ENCODE measurements at regions not wholly inside any gene's neighbourhood (a gene's known extent, or its start where the extent isn't known, plus 50 kb on each side); places are given as distances from the start of the nearest gene placed in this dataset.

DNA sequence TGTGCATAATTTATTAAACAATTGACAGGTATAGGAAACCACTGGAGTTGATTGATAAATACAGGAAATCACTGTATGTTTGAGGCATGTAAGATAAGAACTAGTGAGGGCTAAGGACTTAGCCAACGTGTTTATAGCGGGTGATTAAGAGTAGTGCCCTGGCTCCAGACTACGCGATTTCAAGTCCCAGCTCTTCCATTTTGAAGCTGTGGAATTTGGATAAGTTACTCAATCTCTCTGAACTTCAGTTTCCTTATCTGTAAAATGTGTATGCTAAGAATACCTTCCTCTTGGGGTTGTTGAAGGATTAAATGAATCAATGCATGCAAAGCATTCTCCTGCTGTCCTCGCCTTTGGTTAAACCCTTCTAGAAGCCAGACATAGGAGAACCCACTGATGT is 143.3 kb upstream of the GJB5 start (continued):
- TF ChIP-seq ZNF768 (tag by site-specific recombination; IDR thresholded peaks at IDR 0.05) (no peak), ZBTB17 (tag by site-specific recombination; IDR thresholded peaks at IDR 0.05) (no peak), ZNF521 (tag by site-specific recombination; IDR thresholded peaks at IDR 0.05) (no peak), SCRT1 (tag by site-specific recombination; IDR thresholded peaks at IDR 0.05; ENCODE audit: borderline replicate concordance) (no peak), ZNF518A (tag by site-specific recombination; conservative IDR thresholded peaks at IDR 0.05; ENCODE audit: low read depth) (no peak), SP2 (tag by site-specific recombination; IDR thresholded peaks at IDR 0.05) (no peak), HOXD13 (CRISPR knock-in tag; IDR thresholded peaks at IDR 0.05; ENCODE audit: borderline replicate concordance) (no peak), ZNF169 (tag by site-specific recombination; IDR thresholded peaks at IDR 0.05) (no peak), ZNF146 (tag by site-specific recombination; IDR thresholded peaks at IDR 0.05) (no peak), ZNF600 (tag by site-specific recombination; IDR thresholded peaks at IDR 0.05) (no peak), ZNF558 (tag by site-specific recombination; IDR thresholded peaks at IDR 0.05) (no peak)
- TF ChIP-seq, protein P1, sequence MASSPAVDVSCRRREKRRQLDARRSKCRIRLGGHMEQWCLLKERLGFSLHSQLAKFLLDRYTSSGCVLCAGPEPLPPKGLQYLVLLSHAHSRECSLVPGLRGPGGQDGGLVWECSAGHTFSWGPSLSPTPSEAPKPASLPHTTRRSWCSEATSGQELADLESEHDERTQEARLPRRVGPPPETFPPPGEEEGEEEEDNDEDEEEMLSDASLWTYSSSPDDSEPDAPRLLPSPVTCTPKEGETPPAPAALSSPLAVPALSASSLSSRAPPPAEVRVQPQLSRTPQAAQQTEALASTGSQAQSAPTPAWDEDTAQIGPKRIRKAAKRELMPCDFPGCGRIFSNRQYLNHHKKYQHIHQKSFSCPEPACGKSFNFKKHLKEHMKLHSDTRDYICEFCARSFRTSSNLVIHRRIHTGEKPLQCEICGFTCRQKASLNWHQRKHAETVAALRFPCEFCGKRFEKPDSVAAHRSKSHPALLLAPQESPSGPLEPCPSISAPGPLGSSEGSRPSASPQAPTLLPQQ (tag by site-specific recombination; IDR thresholded peaks at IDR 0.05), result no peak

DNA sequence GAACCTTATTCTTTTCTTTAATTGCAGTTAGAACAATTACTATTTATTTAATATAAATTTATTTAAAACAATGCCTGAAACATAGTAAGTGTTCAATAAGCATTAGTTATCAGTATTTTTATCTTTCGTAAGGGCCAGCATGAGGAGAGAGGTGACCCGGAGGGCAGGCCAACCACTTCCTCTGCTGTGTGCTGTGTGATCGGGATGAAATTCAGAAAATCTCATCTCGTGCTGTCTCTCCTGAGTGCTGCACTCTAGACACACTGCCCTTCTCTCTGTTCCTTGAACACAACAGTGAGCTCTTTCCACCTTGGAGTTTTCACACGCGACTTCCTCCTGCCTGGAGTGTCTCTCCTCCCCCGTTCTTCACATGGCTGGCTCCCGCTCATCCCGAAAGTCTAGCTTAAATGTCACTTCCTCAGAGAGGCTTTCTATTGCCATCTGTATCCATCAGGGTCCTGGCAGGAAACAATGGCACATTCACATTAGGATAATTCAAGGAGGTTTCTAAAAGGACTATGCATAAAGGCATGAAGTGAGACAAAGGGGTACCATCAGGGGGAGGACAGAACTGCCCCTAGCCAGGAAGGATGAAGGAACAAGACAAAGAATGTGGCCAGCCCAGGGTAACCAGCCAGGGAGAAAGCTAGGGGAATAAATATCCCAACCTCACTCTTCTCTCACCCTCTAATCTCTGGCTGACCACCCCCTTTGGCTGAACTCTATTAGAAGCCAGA is 142.6 kb upstream of the GJB5 start:
- no peaks in the 10 kb centered on the region for H3K36me3 ChIP-seq (ENCODE audit: control insufficient read depth in 2 of 2, insufficient read depth in 1 of 2, low read length in 2 of 2)
- H3K4me3 ChIP-seq (ENCODE audit: low read depth, low read length), result no peak overlapping the region
- H3K4me1 ChIP-seq (ENCODE audit: control insufficient read depth, insufficient read depth, low read length), result no peaks in the 10 kb centered on the region
- H3K9me3 ChIP-seq (ENCODE audit: control insufficient read depth, insufficient read depth, low read depth, low read length), result no peaks in the 10 kb centered on the region
- ChIA-PET CTCF (interaction anchor here (0.6 kb wide), 1 partner anchor 93 kb away, joined by 3 read pairs; no protein-coding TSS in a partner anchor), POLR2A (no interaction called here)
- no peak overlapping the region for H3K27ac ChIP-seq (ENCODE audit: extremely low read depth, low read depth, low read length)
- no peak for TF ChIP-seq ZNF701 (tag by site-specific recombination; IDR thresholded peaks at IDR 0.05)
- no peak for TF ChIP-seq PRDM6 (tag by site-specific recombination; IDR thresholded peaks at IDR 0.05)
- no peak for TF ChIP-seq SP3 (tag by site-specific recombination; IDR thresholded peaks at IDR 0.05)
- TF ChIP-seq ZNF600 (tag by site-specific recombination; IDR thresholded peaks at IDR 0.05), result no peak
- TF ChIP-seq, protein P2, sequence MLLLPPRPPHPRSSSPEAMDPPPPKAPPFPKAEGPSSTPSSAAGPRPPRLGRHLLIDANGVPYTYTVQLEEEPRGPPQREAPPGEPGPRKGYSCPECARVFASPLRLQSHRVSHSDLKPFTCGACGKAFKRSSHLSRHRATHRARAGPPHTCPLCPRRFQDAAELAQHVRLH (tag by site-specific recombination; IDR thresholded peaks at IDR 0.05), result no peak
- TF ChIP-seq ZNF423 (tag by site-specific recombination; IDR thresholded peaks at IDR 0.05), result no peak
- TF ChIP-seq ZNF138 (tag by site-specific recombination; IDR thresholded peaks at IDR 0.05; ENCODE audit: borderline replicate concordance), result no peak
- no peak for TF ChIP-seq ZBTB11 (tag by site-specific recombination; conservative IDR thresholded peaks at IDR 0.05; ENCODE audit: low read depth)
- no peak for TF ChIP-seq ZNF239 (tag by site-specific recombination; IDR thresholded peaks at IDR 0.05)
- TF ChIP-seq ZNF792 (tag by site-specific recombination; IDR thresholded peaks at IDR 0.05), result no peak
- TF ChIP-seq ZNF10 (tag by site-specific recombination; IDR thresholded peaks at IDR 0.05), result no peak
